Ishikawa (cell line): ENCODE measurements at regions not wholly inside any gene's neighbourhood (a gene's known extent, or its start where the extent isn't known, plus 50 kb on each side); places are given as distances from the start of the nearest gene placed in this dataset.

Experiments used
- CEBPB ChIP-seq: IDR thresholded peaks from 2 replicates; pipeline ENCODE4 v1.6.1; 2012
- CREB1 ChIP-seq: IDR thresholded peaks from 2 replicates; pipeline ENCODE4 v1.6.1; 2012; ENCODE audit warnings: low read depth
- EGR1 ChIP-seq: IDR thresholded peaks from 2 replicates; pipeline ENCODE4 v1.6.1; 2012
- EP300 ChIP-seq: IDR thresholded peaks from 2 replicates; pipeline ENCODE4 v1.6.1; 2012; ENCODE audit warnings: borderline replicate concordance
- FOXM1 ChIP-seq: IDR thresholded peaks from 2 replicates; pipeline ENCODE4 v1.6.1; 2012; ENCODE audit warnings: low read depth, borderline replicate concordance
- NFIC ChIP-seq: IDR thresholded peaks from 2 replicates; pipeline ENCODE4 v1.6.1; 2012
- RAD21 ChIP-seq: IDR thresholded peaks from 2 replicates; pipeline ENCODE4 v1.6.1; 2012; ENCODE audit warnings: low read depth
- TAF1 ChIP-seq: IDR thresholded peaks from 2 replicates; pipeline ENCODE4 v1.6.1; 2012; ENCODE audit warnings: low read depth, mild to moderate bottlenecking
- TCF12 ChIP-seq: IDR thresholded peaks from 2 replicates; pipeline ENCODE4 v1.6.1; 2012; ENCODE audit warnings: low read depth
- TEAD4 ChIP-seq: IDR thresholded peaks from 2 replicates; pipeline ENCODE4 v1.6.1; 2012
- YY1 ChIP-seq: IDR thresholded peaks from 2 replicates; pipeline ENCODE4 v1.6.1; 2012; ENCODE audit warnings: low read depth
- ZBTB7A ChIP-seq: IDR thresholded peaks from 2 replicates; pipeline ENCODE4 v1.6.1; 2012; ENCODE audit warnings: low read depth
- TF ChIP-seq, protein P1 (sequence below): IDR thresholded peaks from 2 replicates; pipeline ENCODE4 v1.6.1; 2012
- TF ChIP-seq, protein P2 (sequence below): IDR thresholded peaks from 2 replicates; pipeline ENCODE4 v1.6.1; 2012
- TF ChIP-seq, protein P3 (sequence below): IDR thresholded peaks from 2 replicates; pipeline ENCODE4 v1.6.1; 2012; ENCODE audit warnings: low read depth, mild to moderate bottlenecking

DNA sequence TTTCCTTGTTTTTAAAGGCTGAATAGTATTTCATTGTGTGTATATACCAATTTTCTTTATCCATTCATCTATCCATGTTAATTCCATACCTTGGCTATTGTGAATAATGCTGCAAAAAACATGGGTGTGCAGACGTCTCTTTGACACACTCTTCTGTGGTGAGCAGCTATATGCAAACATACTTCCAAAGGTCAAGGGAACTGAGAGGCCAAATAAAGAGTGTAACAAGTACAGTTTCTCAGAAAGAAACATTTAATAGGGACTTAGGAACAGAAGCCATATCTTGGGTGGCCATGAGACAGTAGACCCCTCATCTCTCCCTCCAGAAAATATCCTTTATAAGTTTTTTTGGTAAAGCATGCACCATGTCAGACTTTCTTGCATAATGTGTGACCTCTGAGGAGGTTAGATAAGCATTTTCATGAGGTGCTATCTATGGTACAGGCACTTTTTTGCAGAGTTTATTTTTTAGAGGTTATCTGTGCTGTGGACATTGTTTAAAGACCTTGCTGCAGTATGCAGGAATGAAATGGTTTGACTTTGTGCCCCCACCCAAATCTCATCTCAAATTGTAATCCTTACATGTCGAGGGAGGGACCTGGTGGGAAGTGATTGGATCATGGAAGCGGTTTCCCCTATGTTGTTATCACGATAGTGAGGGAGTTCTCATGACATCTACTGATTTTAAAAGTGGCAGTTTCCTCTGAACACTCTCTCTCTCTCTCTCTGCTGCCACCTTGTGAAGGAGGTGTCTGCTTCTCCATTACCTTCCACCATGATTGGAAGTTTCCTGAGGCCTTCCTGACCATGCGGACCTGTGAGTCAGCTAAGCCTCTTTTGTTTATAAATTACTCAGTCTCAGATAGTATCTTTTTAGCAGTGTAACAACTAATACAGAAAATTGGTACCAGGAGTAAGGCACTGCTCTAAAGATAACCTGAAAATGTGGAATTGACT, 1202.3 kb downstream of the GALC start:
- no peak for TF ChIP-seq CREB1
- TF ChIP-seq TCF12, result no peak
- TF ChIP-seq, protein P1, sequence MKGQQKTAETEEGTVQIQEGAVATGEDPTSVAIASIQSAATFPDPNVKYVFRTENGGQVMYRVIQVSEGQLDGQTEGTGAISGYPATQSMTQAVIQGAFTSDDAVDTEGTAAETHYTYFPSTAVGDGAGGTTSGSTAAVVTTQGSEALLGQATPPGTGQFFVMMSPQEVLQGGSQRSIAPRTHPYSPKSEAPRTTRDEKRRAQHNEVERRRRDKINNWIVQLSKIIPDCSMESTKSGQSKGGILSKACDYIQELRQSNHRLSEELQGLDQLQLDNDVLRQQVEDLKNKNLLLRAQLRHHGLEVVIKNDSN, result no peak
- TF ChIP-seq EGR1, result no peak
- TF ChIP-seq, protein P2, sequence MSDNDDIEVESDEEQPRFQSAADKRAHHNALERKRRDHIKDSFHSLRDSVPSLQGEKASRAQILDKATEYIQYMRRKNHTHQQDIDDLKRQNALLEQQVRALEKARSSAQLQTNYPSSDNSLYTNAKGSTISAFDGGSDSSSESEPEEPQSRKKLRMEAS, result no peak
- TF ChIP-seq CEBPB, result no peak
- no peak for TF ChIP-seq RAD21
- no peak for TF ChIP-seq EP300
- TF ChIP-seq NFIC, result no peak
- no peak for TF ChIP-seq YY1
- TF ChIP-seq TEAD4, result no peak
- no peak for TF ChIP-seq ZBTB7A
- TF ChIP-seq, protein P3, sequence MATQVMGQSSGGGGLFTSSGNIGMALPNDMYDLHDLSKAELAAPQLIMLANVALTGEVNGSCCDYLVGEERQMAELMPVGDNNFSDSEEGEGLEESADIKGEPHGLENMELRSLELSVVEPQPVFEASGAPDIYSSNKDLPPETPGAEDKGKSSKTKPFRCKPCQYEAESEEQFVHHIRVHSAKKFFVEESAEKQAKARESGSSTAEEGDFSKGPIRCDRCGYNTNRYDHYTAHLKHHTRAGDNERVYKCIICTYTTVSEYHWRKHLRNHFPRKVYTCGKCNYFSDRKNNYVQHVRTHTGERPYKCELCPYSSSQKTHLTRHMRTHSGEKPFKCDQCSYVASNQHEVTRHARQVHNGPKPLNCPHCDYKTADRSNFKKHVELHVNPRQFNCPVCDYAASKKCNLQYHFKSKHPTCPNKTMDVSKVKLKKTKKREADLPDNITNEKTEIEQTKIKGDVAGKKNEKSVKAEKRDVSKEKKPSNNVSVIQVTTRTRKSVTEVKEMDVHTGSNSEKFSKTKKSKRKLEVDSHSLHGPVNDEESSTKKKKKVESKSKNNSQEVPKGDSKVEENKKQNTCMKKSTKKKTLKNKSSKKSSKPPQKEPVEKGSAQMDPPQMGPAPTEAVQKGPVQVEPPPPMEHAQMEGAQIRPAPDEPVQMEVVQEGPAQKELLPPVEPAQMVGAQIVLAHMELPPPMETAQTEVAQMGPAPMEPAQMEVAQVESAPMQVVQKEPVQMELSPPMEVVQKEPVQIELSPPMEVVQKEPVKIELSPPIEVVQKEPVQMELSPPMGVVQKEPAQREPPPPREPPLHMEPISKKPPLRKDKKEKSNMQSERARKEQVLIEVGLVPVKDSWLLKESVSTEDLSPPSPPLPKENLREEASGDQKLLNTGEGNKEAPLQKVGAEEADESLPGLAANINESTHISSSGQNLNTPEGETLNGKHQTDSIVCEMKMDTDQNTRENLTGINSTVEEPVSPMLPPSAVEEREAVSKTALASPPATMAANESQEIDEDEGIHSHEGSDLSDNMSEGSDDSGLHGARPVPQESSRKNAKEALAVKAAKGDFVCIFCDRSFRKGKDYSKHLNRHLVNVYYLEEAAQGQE, result no peak
- no peak for TF ChIP-seq FOXM1
- no peak for TF ChIP-seq TAF1

DNA sequence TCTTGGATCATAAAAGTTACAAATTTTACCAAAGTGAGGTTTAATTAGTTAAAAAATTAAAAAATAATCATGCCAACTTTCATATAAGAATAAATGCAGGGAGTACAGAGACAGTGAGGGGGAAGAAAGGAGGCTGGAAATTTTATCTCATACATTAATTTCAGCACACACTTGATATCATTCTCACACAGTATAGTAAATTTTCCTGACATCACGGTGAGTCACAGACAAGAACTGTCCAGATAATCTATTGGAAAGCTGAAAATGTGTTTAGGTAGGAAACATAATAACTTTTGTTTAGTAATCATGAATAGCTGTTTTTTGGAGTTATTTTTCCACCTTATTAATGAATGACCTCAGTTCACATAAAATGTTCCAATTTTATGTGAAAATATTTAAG, 1204.8 kb downstream of the GALC start:
- TF ChIP-seq CEBPB (no peak), RAD21 (no peak), TCF12 (no peak), YY1 (no peak), CREB1 (no peak), ZBTB7A (no peak), TEAD4 (no peak), EP300 (no peak), FOXM1 (no peak), EGR1 (no peak), TAF1 (no peak), NFIC (no peak)
- TF ChIP-seq, protein P2, result no peak
- TF ChIP-seq, protein P3, result no peak
- TF ChIP-seq, protein P1, result no peak

DNA sequence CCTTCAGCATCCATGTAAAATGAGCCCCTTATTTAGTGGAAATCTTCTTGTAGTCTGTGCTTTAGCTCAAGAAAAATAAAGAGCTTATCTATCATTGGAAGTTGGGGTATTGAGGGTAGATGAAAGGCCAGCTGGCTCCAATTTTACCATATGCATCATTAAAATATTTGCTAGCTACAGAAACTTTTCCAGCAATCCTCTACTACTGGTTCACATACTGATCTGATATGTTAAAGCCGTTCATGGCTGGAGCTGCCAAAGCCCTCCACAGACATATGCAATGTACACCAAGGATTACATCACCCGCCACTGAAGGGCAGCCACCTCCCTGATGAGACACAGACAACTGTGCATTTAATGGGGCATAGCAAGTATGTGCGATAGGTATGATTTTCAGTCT, 1205.3 kb downstream of the GALC start:
- no peak for TF ChIP-seq CEBPB
- TF ChIP-seq, protein P3, result no peak
- no peak for TF ChIP-seq ZBTB7A
- TF ChIP-seq EGR1, result no peak
- no peak for TF ChIP-seq TAF1
- TF ChIP-seq EP300, result no peak
- no peak for TF ChIP-seq TCF12
- TF ChIP-seq, protein P1, result no peak
- no peak for TF ChIP-seq FOXM1
- no peak for TF ChIP-seq NFIC
- TF ChIP-seq TEAD4, result no peak
- no peak for TF ChIP-seq RAD21
- TF ChIP-seq CREB1, result no peak
- TF ChIP-seq, protein P2, result no peak
- no peak for TF ChIP-seq YY1
